PFSK-1 (cell line): ENCODE measurements at regions not wholly inside any gene's neighbourhood (a gene's known extent, or its start where the extent isn't known, plus 50 kb on each side); places are given as distances from the start of the nearest gene placed in this dataset.

ENCODE experiments used
- FOXP2 ChIP-seq: optimal IDR thresholded peaks from 2 replicates; pipeline ENCODE3; 2011; ENCODE audit warnings: borderline replicate concordance, control low read depth, inconsistent platforms; ENCODE audit not compliant: insufficient read depth; ENCODE audit errors: extremely low read length, extremely low read depth
- POLR2AphosphoS5 ChIP-seq: IDR thresholded peaks from 2 replicates; pipeline ENCODE4 v1.6.1; 2012; ENCODE audit warnings: low read depth, mild to moderate bottlenecking, control low read depth, low read length, moderate library complexity
- REST ChIP-seq, 2 experiments: IDR thresholded peaks; 2 replicates each; pipeline versions ENCODE4 v1.6.1 to v1.8.0; 2011 to 2012; ENCODE audit warnings: low read depth in 2 of 2, low read length in 2 of 2, control low read depth in 1 of 2, inconsistent platforms in 1 of 2, mild to moderate bottlenecking in 1 of 2, moderate library complexity in 1 of 2; ENCODE audit not compliant: insufficient read depth in 1 of 2
- SIN3A ChIP-seq: IDR thresholded peaks from 2 replicates; pipeline ENCODE4 v1.6.1; 2012; ENCODE audit warnings: mild to moderate bottlenecking, low read length, moderate library complexity, borderline replicate concordance; ENCODE audit not compliant: insufficient read depth
- TAF1 ChIP-seq: IDR thresholded peaks from 2 replicates; pipeline ENCODE4 v1.6.1; 2012; ENCODE audit warnings: low read length, control low read depth, borderline replicate concordance; ENCODE audit not compliant: insufficient read depth

GRCh38 chr4:27668001-27668400 lies 807.4 kb downstream of the STIM2 start:
- TF ChIP-seq REST (IDR thresholded peaks at IDR 0.05; ENCODE audit: insufficient read depth in 1 of 2, low read depth in 2 of 2, low read length in 2 of 2) (no peak), SIN3A (no peak), TAF1 (no peak), POLR2AphosphoS5 (no peak), FOXP2 (no peak)

- TF ChIP-seq TAF1 (no peak), REST (IDR thresholded peaks at IDR 0.05; ENCODE audit: insufficient read depth in 1 of 2, low read depth in 2 of 2, low read length in 2 of 2) (no peak), POLR2AphosphoS5 (no peak), FOXP2 (no peak), SIN3A (no peak)
Observed at GRCh38 chr4:27678027-27678426, 817.4 kb downstream of the STIM2 start.

- TF ChIP-seq TAF1: no peak
- no peak for TF ChIP-seq SIN3A
- TF ChIP-seq POLR2AphosphoS5: no peak
- no peak for TF ChIP-seq REST (IDR thresholded peaks at IDR 0.05; ENCODE audit: insufficient read depth in 1 of 2, low read depth in 2 of 2, low read length in 2 of 2)
- no peak for TF ChIP-seq FOXP2
Observed at GRCh38 chr4:27684610-27685011, 824.0 kb downstream of the STIM2 start.

- no peak for TF ChIP-seq REST (IDR thresholded peaks at IDR 0.05; ENCODE audit: insufficient read depth in 1 of 2, low read depth in 2 of 2, low read length in 2 of 2)
- TF ChIP-seq FOXP2: no peak
- TF ChIP-seq POLR2AphosphoS5: no peak
- no peak for TF ChIP-seq SIN3A
- no peak for TF ChIP-seq TAF1
Observed at GRCh38 chr4:27685091-27685490, 824.5 kb downstream of the STIM2 start.

- no peak for TF ChIP-seq REST (IDR thresholded peaks at IDR 0.05; ENCODE audit: insufficient read depth in 1 of 2, low read depth in 2 of 2, low read length in 2 of 2)
- no peak for TF ChIP-seq TAF1
- TF ChIP-seq POLR2AphosphoS5: no peak
- TF ChIP-seq FOXP2: no peak
- TF ChIP-seq SIN3A: no peak
Observed at GRCh38 chr4:27685947-27686346, 825.3 kb downstream of the STIM2 start.
